ENCODE measurements at regions not wholly inside any gene's neighbourhood (a gene's known extent, or its start where the extent isn't known, plus 50 kb on each side); places are given as distances from the start of the nearest gene placed in this dataset.
"Not testable (repeated sequence)": the region's sequence is repeated elsewhere in the genome, so short reads cannot be mapped to it uniquely, and the experiment has no call there.

DNA sequence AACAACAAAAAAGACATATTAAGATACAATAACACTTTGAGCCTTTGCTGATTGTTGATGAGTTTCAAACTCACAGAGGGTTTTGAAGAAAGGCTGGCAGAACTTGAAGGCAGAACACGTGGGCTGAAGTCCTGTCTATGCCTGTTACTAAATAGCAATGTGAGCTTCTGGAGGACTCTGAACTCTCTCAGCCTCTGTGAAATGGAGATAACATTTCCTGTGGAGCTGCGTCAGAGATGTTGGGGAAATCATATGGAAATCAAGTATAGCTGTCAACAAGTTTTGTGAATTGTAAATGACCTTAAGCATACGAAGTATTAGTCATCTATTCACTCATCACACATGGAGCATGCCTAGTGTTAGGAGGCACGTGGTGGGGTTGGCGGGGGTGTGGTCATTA lies 229.4 kb upstream of the VKORC1L1 start:
- H3K27ac ChIP-seq; H3K36me3 ChIP-seq; H3K9me3 ChIP-seq; in situ Hi-C loops (cut with MboI; ENCODE audit: low sequenced_read_pairs in 4 of 4); intact Hi-C loops (cut with DNase I; ENCODE audit: low total_unique reads); H3K4me3 ChIP-seq; DNase-seq; H3K27me3 ChIP-seq; ATAC-seq; H3K4me1 ChIP-seq: not testable (repeated sequence)

DNA sequence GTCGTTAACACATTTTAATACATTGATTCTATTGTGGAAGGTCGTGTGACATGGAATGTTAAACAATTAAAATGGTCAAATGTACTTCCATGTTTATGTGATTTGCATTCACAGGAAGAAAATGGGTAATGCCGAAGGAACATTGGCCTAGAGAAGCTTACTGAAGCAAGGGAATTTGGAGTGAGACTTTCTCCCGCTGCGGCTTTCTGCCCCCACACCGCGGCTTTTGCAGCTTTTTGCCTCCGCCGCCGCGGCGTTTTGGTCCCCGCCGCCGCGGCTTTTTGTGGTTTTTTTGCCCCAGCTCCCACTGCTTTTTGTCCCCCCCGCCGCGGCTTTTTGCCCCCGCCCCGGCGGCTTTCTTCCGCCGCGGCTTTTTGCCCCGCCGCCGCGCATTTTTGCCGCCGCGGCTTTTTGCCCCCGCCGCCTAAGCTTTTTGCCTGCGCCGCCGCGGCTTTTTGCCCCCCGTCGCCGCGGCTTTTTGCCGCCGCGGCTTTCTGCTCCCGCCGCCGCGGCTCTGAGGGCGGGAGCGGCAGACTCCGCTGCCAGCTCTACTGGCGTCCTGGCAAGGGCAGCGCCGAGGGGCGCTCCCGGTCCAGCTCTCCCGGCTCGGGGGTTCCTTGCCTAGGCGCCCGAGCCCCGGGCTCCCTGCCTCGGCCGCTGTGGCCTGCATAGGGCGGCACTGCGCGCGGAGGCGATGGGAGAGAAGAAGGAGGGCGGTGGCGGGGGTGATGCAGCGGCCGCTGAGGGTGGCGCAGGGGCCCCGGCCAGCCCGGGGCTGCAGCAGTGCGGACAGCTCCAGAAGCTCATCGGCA lies 225.5 kb upstream of the VKORC1L1 start:
- intact Hi-C loops (cut with DNase I; ENCODE audit: low total_unique reads); H3K27ac ChIP-seq; H3K9me3 ChIP-seq; ATAC-seq; H3K27me3 ChIP-seq; in situ Hi-C loops (cut with MboI; ENCODE audit: low sequenced_read_pairs in 4 of 4); H3K4me3 ChIP-seq; DNase-seq; H3K4me1 ChIP-seq; H3K36me3 ChIP-seq: not testable (repeated sequence)

DNA sequence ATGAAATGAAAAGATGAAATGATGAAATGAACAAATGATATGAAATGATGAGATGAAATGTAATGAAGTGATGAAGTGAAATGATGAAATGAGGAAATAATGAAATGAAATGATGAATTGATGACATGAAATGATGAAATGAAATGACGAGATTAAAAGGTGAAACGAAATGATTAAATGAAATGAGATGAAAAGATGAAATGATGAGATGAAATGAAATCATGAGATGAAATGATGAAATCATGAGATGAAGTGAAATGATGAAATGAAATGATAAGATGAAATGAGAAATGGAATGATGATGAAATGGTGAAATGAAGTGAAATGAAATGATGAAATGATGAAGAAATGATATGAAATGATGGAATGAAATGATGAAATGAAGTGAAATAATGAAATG lies 221.7 kb upstream of the VKORC1L1 start:
- H3K9me3 ChIP-seq; H3K27me3 ChIP-seq; H3K4me1 ChIP-seq; H3K4me3 ChIP-seq; in situ Hi-C loops (cut with MboI; ENCODE audit: low sequenced_read_pairs in 4 of 4); H3K27ac ChIP-seq; H3K36me3 ChIP-seq; intact Hi-C loops (cut with DNase I; ENCODE audit: low total_unique reads); DNase-seq; ATAC-seq: not testable (repeated sequence)

DNA sequence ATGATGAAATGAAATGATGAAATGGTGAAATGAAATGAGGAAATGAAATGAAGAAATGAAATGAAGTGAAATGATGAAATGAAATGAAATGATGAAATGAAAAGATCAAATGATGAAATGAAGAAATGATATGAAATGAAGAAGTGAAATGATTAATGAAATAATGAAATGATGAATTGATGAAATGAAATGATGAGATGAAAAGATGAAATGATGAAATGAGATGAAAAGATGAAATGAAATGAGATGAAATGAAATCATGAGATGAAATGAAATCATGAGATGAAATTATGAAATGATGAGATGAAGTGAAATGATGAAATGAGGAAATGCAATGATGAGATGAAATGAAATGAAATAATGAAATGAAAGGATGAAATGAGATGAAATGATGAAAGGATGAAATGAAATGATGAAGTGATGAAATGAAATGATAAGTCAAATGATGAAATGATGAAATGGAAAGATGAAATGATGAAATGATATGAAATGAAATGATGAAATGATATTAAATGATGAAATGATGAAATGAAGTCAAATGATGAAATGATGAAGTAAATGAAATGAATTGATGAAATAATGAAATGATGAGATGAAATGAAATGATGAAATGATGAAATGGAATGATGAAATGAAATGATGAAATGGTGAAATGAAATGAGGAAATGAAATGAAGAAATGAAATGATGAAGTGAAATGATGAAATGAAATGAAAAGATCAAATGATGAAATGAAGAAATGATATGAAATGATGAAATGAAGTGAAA lies 220.9 kb upstream of the VKORC1L1 start:
- H3K4me1 ChIP-seq; in situ Hi-C loops (cut with MboI; ENCODE audit: low sequenced_read_pairs in 4 of 4); H3K36me3 ChIP-seq; intact Hi-C loops (cut with DNase I; ENCODE audit: low total_unique reads); DNase-seq; H3K4me3 ChIP-seq; H3K27me3 ChIP-seq; ATAC-seq; H3K9me3 ChIP-seq; H3K27ac ChIP-seq: not testable (repeated sequence)

DNA sequence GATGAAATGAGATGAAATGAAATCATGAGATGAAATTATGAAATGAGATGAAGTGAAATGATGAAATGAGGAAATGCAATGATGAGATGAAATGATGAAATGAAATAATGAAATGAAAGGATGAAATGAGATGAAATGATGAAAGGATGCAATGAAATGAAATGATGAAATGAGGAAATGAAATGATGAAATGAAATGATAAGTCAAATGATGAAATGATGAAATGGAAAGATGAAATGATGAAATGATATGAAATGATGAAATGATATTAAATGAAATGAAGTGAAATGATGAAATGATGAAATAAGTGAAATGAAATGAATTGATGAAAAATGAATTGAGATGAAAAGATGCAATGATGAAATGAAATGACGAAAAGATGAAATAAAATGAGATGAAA lies 220.2 kb upstream of the VKORC1L1 start:
- H3K27me3 ChIP-seq; H3K27ac ChIP-seq; DNase-seq; H3K9me3 ChIP-seq; H3K4me3 ChIP-seq; intact Hi-C loops (cut with DNase I; ENCODE audit: low total_unique reads); H3K4me1 ChIP-seq; ATAC-seq; H3K36me3 ChIP-seq; in situ Hi-C loops (cut with MboI; ENCODE audit: low sequenced_read_pairs in 4 of 4): not testable (repeated sequence)

DNA sequence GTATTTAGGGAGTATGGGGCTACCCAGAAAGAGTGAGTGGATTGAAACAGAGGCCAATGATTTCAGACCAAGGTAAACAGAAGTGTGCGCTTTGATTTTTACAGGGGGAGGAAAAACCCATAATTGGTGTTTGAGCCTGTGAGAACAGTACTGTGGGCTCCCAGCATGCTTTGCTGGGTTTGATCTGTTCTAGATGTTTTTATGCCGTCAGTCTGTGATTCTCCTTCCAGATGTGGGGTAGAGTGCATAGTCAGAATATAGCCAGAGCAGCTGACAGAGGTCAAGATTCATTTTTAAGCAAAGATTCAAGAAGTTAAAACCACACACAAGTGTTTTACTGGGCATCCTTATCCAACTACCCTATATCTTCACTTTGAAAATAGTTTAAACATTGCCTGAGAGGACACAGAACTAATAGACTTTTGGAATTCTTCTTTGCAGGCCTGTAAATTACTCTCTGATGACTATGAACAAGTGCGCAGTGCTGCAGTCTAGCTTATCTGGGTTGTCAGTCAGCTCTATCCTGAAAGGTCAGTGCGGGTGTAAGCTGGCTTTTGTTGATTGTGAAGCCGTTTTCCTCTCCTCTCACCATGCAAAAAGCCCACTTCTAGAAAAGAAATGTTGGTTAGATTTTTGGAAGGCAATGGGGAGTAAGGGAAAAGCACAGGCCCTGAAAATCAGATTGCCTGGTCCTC lies 216.2 kb upstream of the VKORC1L1 start:
- ATAC-seq; H3K9me3 ChIP-seq; H3K4me3 ChIP-seq; H3K36me3 ChIP-seq; in situ Hi-C loops (cut with MboI; ENCODE audit: low sequenced_read_pairs in 4 of 4); intact Hi-C loops (cut with DNase I; ENCODE audit: low total_unique reads); H3K27ac ChIP-seq; DNase-seq; H3K27me3 ChIP-seq; H3K4me1 ChIP-seq: not testable (repeated sequence)

DNA sequence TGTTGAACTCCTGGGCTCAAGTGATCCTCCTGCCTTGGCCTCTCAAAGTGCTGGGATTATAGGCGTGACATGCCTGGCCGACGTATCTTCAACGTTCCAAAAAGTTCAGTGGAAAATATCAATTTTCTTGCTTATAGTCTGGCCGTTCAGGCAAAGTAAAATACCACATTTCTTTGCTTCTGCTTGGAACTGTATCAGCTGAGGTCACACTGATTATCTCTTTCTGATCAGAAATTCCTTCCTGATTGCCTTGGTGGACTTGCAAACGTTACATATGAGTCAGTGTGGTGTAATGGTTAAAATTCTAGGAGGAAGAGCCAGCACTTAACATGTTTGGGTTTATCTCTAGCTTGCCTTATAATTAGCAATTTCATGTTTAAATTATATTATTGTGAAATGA lies 189.5 kb upstream of the VKORC1L1 start:
- DNase-seq; ATAC-seq; H3K36me3 ChIP-seq; in situ Hi-C loops (cut with MboI; ENCODE audit: low sequenced_read_pairs in 4 of 4); H3K27ac ChIP-seq; H3K4me3 ChIP-seq; intact Hi-C loops (cut with DNase I; ENCODE audit: low total_unique reads); H3K27me3 ChIP-seq; H3K9me3 ChIP-seq; H3K4me1 ChIP-seq: not testable (repeated sequence)

DNA sequence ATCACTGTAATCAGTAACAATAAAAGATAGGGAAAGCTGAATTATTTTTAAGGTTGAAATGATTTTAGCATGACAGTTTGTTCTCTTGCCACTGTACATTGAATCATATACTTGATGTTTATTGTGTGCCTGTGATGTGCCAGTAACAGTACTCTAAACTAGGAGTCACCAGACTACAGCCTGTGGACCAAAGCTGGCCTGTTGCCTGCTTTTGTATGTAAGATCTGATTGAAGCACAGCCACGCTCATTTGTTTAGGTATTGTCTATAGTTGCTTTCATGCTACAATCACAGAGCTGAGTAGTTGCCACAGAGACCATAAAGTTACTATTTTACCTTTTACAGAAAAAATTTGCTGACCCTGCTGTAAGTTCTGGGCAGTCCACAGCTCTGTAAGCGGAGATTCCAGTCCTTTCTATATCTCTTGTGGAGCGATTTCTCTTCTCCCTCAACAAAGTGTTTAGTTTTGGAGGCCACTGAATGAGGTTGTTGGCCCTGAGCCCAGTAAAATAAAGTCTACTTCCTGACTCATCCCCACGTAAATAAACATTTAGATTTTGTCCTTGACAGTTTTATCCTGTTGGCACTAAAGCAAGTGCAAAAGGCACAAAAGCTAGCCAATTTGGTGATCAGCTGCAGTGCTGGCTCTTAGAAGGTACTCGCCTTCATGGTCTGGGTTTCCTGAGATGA lies 173.7 kb upstream of the VKORC1L1 start:
- intact Hi-C loops (cut with DNase I; ENCODE audit: low total_unique reads); H3K4me3 ChIP-seq; ATAC-seq; DNase-seq; H3K27ac ChIP-seq; in situ Hi-C loops (cut with MboI; ENCODE audit: low sequenced_read_pairs in 4 of 4); H3K27me3 ChIP-seq; H3K9me3 ChIP-seq; H3K4me1 ChIP-seq; H3K36me3 ChIP-seq: not testable (repeated sequence)

DNA sequence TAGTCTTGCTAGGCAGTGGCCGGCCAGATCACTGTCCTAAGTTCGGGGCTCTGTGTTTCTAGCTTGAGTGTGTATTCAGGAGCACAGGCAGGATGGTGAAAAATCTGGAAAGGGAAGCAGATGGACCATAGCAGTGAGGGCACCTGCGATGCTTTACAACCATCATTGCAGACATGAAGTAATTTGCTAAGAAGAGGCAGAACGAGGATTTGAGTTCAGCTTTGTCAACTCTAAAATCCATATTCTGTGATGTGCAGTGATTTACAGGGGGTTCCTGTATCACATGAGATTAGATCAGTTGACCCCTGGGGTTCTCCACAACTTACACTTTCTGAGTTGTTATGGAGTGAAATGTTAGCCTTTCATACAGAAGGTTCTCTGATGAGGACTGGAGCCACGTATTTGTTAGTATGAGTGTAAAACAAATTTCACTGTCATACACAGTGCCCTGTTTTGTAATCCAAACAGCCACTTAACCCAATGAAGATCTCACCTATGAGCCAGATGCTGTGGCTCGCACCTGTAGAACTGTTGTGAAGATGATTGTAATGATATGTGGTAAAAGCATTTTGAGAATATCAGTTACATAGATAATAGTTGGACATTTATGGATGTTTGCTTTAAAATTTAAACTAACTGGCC lies 173.0 kb upstream of the VKORC1L1 start:
- H3K4me3 ChIP-seq; DNase-seq; H3K9me3 ChIP-seq; H3K27me3 ChIP-seq; H3K36me3 ChIP-seq; H3K4me1 ChIP-seq; intact Hi-C loops (cut with DNase I; ENCODE audit: low total_unique reads); in situ Hi-C loops (cut with MboI; ENCODE audit: low sequenced_read_pairs in 4 of 4); H3K27ac ChIP-seq; ATAC-seq: not testable (repeated sequence)

DNA sequence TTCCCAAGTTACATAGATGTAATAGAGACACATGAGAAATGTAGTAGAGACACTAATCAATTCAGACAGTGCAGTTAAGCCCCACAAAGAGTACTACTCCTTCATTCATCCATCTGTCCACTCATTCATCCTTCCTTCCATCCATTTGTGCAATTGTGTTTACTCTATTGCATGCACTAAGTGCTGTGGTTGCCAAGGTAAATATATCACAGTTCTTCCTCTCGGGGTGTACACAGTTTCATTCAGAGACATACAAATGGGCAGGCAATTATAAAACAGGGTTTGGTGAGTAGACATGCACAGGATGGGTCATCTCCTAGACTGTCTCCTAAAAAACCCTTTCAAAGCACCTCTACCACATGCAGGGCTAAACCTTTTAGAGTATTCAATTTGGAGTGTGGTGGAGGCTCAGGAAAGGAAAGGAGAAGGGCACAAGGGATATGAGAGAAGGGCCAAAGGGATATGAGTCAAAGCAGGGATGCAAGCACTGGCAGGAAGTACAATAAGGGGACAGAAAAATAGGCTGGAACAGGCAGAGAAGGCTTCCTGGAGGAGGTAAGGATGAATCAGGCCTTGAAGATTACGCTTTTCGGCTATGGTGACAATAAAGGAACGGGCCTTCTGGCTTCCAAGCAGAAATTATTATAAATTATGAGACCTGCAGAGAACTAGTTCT lies 153.6 kb upstream of the VKORC1L1 start:
- DNase-seq; H3K4me1 ChIP-seq; H3K27me3 ChIP-seq; H3K27ac ChIP-seq; ATAC-seq; H3K4me3 ChIP-seq; H3K9me3 ChIP-seq; intact Hi-C loops (cut with DNase I; ENCODE audit: low total_unique reads); in situ Hi-C loops (cut with MboI; ENCODE audit: low sequenced_read_pairs in 4 of 4); H3K36me3 ChIP-seq: not testable (repeated sequence)
